Fibroblast of the conjunctiva (primary cell): ENCODE measurements at regions not wholly inside any gene's neighbourhood (a gene's known extent, or its start where the extent isn't known, plus 50 kb on each side); places are given as distances from the start of the nearest gene placed in this dataset.

Source experiments
- DNase-seq: peaks from one replicate; pipeline ENCODE4 v3.0.0-alpha.2; 2010; ENCODE audit warnings: low read depth

GRCh38 chr2:241942416-241943208, 73.1 kb downstream of the RTP5 start:
- DNase-seq: no peak

GRCh38 chr2:241943209-241943850, 73.8 kb downstream of the RTP5 start:
- DNase-seq: no peak

- no peak for DNase-seq
Observed at GRCh38 chr2:241943961-241944575, 74.5 kb downstream of the RTP5 start.

- DNase-seq: no peak
Observed at GRCh38 chr2:241944821-241945220, 75.3 kb downstream of the RTP5 start.

GRCh38 chr2:241945311-241945710, 75.8 kb downstream of the RTP5 start:
- DNase-seq: no peak

GRCh38 chr2:241945803-241946202, 76.3 kb downstream of the RTP5 start:
- DNase-seq: no peak

GRCh38 chr2:241946306-241947003, 76.9 kb downstream of the RTP5 start:
- DNase-seq: no peak

GRCh38 chr2:241947004-241947350, 77.4 kb downstream of the RTP5 start:
- no peak for DNase-seq

GRCh38 chr2:241947401-241947800, 77.9 kb downstream of the RTP5 start:
- no peak for DNase-seq

- no peak for DNase-seq
Observed at GRCh38 chr2:241947876-241948275, 78.3 kb downstream of the RTP5 start.

GRCh38 chr2:241948299-241948897, 78.9 kb downstream of the RTP5 start:
- DNase-seq: no peak

GRCh38 chr2:241948901-241949735, 79.6 kb downstream of the RTP5 start:
- DNase-seq: no peak

GRCh38 chr2:241949736-241950412, 80.3 kb downstream of the RTP5 start:
- no peak for DNase-seq

GRCh38 chr2:241950413-241951315, 81.1 kb downstream of the RTP5 start:
- peak; percentile 48 for DNase-seq

- no peak for DNase-seq
Observed at GRCh38 chr2:241951316-241951700, 81.8 kb downstream of the RTP5 start.

GRCh38 chr2:241951920-241952319, 82.4 kb downstream of the RTP5 start:
- no peak for DNase-seq

- DNase-seq: no peak
Observed at GRCh38 chr2:241952816-241953215, 83.3 kb downstream of the RTP5 start.

GRCh38 chr2:241953324-241953928, 83.9 kb downstream of the RTP5 start:
- no peak for DNase-seq

- no peak for DNase-seq
Observed at GRCh38 chr2:241956521-241957110, 87.1 kb downstream of the RTP5 start.
